Stimulated activated CD4-positive, alpha-beta T cell treated with anti-CD3 and anti-CD28 coated beads, TNF-alpha, amount 100 ng/mL, for 1 hour (primary cell): ENCODE measurements at regions not wholly inside any gene's neighbourhood (a gene's known extent, or its start where the extent isn't known, plus 50 kb on each side); places are given as distances from the start of the nearest gene placed in this dataset.
"Not testable (repeated sequence)": the region's sequence is repeated elsewhere in the genome, so short reads cannot be mapped to it uniquely, and the experiment has no call there.

ENCODE experiments used
- DNase-seq, 3 donors: peaks; one replicate each; pipeline ENCODE4 v3.0.0-alpha.2; 2020; ENCODE audit warnings: low read depth in 3 of 3, low spot score in 1 of 3

DNA sequence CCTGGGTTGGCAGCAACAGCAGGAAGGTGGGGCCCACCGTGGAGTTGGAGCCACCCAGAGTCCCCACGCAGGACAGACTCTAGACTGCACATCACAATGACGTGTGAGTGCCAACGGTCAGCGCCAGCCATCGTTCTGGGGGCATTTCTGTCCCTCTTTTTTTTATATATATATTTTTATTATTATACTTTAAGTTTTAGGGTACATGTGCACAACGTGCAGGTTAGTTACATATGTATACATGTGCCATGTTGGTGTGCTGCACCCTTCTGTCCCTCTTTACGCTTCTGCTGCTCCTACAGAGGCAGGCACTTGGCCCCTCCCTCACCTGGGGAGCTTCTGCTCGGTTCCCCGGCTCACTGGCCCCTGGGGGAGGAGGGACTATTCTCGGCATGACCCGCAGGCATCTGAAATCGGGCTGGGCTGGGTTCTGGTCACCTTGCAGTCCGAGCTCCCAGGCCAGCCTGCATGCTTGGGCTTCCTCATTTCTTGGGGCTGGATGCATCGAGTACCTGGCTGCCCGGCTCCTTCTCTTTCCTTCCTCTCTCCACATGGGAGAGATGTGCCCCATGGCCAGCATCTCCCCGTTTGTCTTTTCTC, 787.4 kb downstream of the TBC1D22A start:
- DNase-seq, result no peak

DNA sequence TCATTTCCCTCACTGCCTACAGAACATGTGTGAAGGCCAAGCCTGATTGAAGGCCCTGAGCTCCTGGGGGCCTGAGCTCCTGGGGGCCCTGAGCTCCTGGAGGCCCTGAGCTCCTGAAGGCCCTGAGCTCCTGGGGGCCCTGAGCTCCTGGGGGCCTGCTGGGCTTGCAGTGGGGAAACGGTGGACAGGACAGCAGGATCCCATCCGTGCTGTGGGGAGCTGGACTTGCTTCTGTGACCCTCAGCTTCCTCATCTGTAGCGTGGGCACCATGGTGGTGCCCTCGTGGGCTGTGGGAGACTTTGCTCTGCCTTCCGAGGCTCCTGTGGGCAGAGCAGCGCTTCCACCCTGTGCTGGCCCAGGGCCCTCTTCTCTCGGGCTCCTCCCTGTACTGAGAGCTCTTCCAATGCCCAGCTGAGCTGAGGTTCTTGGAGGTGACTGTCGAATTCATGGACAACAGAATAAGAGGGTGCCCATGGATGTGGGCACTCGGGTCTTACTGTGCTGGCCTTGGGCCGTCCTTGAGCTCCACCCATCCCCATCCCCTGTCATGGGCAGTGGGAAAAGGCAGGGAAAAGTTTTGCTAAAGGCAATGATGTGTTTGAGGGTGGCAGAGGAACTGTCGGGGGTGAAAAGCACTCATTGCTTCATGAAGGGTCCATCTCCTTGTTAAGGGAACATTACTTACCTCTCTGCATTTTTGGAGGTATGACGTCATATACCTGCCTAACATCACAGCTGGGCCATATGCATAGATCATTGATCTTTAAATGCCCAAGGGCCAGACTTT, 786.7 kb downstream of the TBC1D22A start:
- DNase-seq, result no peak

DNA sequence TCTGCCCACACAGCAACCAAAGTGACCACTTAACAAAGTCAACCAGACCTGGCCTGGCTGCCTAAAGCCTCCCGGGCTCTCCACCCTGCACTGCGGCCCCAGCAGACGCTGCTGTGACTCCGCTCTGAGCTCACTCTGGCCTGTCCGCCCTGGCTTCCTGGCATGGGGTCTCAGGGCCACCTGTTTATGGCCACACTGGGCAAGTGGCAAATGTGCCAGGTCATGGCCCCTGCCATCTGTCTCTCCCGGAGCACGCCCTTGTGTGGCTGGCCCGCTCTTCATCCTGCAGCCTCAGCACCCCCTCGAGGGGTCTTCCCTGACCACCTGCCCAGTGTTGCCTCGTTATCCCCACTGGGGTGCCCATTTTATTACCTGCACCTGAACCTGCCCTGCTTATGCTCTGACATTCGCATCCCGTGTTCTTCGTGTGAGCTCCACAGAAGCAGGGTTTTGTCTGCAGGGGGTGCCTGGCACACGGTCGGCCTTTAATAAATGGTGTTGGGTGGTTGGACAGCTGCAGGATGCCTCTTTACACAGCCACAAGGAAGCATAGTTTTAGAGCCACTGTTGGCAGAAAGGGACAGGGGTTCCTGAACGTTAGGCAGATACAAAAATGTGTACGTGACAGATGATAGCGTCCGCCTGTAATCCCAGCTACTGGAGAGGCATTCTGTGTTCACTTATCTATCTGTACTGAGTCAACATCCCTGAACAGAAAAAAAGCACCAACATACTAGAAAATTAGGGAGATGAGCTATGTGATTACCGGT, 785.6 kb downstream of the TBC1D22A start:
- no peak for DNase-seq

DNA sequence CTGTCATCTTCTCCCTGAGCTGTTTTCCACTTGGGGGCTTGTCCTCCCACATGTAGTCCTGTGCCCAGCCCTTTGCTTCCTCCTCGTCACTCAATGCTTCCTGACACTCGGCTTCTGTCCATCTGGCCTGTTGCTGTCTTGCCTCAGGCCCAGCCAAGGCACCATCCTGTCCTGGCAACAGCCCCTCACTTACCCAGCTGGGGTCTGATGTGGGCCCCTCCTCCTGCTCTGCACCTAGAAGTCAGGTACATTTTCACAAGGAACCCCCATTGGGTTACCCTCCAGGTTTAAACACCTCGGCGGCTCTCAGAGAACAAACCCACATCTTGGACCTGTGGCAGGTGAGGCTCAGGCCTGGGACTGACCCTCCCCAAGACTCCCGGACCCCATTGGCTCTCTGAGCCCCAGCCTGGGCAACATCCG, 784.8 kb downstream of the TBC1D22A start:
- no peak for DNase-seq

DNA sequence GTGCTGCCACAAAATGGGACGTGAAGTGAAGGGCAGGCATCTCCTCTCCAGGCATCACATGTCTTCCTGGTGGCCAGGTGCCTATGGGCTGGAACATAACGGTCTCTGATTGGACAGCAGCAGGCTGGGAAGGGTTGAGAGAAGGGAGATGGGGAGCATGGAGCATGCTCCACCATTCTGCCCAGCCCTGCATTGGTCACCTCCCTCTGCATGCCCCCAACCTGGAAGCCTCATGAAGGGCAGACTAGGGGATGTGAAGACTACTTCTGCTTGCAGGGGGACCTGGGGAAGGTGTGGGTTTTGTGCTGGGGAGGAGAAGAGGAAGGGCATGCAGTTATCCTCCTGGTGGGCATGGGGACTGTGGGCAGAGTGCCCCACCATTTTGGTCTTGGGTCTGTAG, 782.2 kb downstream of the TBC1D22A start:
- DNase-seq, result no peak

DNA sequence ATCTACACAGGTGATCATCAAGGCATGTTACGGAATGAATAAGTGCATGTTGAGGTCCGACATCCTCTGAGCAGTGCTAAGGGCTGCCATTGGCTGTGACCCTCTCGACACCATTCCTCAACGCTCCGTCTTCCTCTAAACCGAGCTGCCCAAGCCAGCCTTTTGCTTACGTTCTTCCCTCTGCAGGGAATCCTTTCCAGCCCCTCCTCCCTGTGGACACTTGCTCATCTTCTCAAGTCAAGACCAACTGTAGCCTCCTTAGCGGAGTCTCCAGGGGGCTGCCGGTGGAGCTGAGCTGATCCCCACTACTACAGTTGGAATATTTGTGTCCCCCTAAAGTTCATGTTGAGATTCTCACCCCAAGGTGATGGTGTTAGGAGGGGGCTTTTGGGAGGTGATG, 781.0 kb downstream of the TBC1D22A start:
- DNase-seq, result no peak

DNA sequence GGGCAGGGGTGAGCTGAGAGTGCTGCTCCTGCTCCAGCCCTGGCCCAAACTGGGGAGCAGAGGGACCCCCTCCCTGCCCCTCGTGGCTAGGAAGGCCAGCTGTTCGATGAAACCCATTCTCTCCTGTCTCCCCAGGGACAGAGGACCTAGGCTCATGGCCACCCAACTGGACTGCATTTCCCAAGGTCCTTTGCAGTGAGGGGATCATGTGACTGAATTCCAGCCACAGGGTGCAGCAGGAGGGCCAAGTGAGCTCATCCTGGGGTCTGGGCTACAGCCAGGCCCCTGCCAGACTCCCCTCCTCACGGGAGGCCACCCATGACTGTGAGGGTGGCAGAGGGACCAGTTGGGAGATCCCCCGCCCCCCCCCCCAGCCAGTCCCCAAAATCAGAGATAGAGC, 777.6 kb downstream of the TBC1D22A start:
- DNase-seq, result no peak

DNA sequence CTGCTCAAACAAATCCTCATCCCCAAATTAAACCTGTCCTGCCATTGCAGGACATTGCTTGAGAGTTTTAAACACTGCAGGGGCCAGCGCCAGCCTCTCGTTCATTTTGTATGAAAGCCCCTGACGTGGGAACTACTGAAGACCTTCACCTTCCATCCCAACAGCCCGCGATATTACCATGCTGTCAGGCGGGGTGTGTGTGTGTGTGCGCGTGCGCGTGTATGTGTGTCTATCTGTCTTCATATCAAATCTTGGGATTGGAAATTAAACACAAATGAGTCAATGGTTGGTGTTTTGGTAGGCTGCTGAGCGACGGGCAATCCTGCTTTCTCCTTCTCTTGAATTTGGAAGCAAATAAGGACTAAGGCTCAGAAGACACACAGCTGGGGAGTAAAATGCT, 776.9 kb downstream of the TBC1D22A start:
- DNase-seq, result no peak

DNA sequence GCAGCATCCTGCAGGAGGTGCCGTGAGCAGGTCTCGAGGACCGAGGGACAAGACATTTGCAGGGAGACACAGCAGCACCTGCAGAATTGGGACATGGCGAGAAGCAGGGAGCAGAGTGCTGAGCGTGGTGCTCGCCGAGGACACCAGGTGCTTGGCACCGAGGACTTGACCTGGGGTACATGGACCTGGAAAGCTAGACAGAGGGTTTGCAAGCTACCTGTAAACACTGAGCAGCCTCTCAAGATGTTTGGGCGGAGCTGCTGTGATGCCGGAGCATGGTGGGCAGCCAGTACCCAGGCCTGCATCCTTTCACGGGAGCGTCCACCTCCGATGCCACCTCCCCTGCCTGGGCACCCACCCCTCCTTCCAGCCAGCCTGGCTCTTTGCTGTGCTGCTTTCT, 773.2 kb downstream of the TBC1D22A start:
- no peak for DNase-seq

DNA sequence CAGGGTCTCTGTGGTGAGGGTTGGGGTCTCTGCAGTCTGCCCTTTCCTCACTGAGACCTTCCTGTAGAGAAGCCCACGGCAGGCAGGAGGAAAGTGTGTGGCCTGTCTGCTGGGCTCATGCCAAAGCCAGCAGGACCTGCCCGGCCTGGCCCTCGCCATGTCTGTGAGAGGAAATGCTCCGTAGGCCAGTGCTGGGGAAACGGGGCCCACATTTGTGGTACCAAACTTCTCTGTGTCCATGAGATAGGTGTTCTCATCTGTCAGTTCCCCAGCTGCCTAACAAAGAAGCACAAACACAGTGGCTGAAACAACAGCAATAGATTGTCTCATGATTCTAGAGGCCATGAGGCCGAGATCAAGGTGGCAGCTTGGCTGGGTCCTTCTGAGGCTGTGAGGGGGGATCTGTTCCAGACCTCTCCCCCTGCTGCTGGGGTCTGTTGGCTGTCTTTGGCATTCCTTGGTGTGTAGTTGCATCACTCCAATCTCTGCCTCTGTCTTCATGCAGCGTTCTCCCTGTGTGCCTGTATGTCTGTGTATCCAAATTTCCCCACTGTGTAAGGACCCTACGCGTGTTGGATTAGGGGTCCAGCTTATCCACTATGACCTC, 772.5 kb downstream of the TBC1D22A start:
- DNase-seq, result no peak

DNA sequence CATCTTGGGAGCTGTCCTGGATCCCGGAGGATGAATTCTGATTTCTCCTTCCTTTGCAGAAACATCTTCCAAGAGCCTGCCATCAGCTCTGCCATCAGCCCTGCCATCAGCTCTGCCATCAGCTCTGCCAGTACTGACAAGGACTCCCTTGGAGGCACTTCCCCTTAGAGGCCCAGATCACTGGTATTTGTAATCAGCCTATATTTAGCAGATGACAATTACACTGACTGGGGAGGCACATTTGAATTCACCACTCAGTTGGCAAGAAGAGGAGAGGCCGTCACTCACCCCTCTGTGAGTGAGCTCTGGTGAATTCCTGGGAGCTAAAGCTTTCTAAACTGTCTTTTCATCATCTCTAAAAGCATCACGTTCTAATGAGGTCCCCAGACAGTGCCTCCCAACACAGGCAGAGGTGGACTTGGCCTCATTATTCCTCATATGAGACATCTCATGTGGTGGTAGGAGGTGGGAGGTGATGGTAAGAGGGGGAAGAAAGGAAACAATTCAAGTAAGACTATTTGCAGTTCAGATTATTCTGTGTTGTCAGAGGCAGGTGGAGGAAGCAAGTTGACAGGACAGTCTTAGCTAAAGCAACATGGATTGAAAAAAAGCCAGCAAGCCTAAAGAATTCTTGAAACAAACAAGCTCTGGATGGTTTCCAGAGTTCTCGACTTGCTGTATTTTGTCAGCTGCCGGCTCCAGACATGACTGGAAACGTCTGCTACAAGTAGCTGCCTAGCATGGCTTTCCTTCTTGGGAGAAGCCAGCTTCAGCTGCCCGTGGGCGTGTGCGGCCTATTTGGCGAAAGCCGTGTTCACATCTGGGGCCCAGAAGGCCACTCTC, 771.7 kb downstream of the TBC1D22A start:
- DNase-seq, result no peak

DNA sequence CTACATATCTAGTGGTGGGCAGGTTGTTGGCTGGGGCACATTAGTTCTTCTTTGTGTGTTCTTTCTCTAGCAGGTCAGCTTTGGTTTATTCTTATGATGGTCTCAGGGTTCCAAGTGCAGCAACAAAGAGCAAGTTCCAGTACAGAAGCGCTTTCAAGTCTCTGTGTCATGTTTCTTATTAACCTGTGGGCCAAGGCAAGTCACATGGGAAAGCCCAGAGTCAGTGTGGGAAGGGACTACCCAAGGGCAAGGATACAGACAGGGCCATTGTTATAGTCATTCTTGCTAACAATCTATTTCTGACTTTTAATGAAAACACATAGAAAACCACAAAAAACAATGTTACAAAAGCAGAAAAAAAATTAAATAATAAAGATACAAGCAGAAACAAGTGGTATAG, 754.6 kb downstream of the TBC1D22A start:
- DNase-seq, result no peak

DNA sequence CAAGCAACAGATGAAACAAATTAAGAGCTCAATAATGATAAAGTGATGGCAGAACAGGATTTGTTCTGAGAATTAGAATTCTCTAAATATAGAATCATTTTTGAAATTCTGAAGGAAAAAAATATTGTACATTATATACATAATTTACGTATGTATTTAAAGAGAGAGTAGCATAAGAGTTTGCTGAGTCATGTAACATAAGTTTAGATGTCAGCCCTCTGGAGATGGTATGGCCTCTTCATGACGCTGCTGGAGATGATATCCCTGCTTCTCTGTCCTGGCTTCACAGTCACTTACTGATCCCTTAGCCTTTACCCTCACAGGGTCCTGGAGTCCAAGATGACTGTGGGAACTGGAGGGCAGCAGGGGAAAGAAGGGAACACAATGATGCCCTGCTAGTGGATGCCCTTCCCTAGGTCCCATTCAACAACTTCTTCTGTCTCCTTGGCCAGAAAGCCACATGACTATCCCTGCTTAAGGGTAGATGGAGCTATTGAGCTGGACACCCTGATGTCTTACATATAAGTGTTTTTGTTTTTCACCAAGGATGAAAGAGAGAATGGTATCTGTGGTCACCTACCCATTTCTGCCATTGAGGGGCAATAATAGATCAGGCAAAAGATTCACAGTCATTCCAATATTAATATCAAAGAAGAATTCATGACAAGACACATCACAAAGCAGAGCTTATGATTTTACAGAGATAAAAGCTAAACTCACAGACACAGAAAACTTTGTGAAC, 753.1 kb downstream of the TBC1D22A start:
- DNase-seq, result no peak

DNA sequence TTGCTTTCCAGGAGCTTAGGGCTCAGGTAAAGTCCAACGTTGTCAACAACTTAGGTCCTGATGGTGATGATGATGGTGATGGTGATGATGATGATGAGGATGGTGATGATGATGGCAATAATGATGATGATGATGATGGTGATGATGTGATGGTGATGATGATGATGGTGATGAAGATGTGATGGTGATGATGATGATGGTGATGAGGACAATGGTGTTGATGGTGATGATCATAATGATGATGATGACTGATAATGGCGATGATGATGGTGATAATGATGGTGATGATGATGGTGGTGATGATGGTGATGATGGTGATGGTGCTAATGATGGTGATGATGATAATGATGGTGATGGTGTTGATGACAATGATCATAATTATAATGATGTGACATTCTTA, 750.2 kb downstream of the TBC1D22A start:
- DNase-seq, result no peak

DNA sequence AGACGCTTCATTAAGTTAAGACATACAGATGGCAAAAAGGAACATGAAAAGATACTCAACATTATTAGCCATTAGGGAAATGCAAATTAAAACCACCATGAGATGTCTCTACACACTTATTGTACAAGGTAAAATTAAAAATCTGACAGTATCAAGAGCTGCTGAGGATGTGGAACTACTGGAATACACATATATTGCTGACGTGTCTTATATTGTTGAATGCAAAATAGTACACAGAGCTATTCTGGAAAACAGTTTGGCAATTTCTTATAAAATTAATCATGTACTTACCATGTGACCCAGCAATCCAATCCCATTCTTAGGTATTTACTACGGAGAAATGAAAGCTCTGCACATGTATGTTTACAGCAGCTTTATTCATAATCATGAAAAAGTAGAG, 742.5 kb downstream of the TBC1D22A start:
- no peak for DNase-seq

DNA sequence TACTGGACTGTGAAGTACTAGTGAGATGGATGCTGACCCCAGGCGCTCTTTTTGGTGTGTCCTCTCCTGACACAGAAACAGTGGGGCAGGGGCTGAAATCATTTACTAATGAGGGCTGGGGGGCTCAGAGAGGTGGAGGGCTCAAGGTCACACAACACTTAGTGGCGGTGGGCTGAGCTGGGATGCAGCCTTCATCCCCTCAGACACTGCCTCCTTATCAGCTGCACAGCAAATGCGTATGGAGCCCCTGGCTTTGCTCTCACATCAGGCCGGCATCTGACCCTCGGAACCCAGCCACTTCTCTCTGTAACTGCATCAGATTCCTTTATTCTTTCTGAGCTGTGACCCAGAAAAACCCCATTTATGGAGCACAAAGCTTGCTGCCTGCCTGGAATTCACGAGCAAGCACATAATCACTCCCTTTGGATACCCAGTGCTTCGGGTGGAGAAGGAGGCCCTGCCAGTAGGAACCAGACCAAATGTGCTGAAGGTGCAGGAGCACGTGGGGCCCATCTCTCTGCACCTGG, 736.6 kb downstream of the TBC1D22A start:
- DNase-seq, result no peak

DNA sequence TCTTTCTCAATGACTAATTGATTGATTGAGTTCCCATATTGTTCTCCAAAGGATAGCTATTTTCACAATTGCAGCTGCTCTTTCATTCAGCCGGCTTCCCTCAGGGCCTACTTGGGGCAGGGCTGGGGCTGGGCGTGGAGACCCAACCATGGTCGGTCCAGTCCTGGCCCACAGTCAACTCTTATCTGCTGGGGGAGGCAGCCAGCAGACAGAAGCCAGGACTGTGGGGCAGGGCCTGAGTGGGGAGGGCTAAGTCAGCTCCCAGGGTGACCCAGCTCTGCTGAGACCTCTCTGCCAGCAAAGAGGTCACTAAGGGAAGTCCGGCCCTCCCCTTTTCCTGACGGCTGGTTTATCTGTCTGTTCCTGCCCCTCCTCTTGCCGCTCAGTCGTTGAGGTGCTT, 735.2 kb downstream of the TBC1D22A start:
- DNase-seq, result no peak

DNA sequence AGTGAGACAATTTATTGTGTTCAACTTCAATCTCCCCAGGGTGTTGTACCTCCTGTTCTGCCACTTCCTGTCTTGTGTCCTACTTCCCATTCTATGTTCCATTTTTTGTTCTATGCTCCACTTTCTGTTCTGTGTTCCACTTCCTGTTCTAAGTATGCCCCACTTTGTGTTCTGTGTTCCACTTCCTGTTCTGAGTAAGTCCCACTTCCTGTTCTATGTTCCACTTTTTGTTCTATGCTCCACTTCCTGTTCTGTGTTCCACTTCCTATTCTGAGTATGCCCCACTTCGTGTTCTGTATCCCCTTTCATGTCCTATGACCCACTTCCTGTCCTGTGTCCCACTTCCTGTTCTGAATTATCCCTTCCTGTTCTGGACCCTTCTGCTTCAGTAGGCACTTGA, 732.7 kb downstream of the TBC1D22A start:
- DNase-seq, result no peak

DNA sequence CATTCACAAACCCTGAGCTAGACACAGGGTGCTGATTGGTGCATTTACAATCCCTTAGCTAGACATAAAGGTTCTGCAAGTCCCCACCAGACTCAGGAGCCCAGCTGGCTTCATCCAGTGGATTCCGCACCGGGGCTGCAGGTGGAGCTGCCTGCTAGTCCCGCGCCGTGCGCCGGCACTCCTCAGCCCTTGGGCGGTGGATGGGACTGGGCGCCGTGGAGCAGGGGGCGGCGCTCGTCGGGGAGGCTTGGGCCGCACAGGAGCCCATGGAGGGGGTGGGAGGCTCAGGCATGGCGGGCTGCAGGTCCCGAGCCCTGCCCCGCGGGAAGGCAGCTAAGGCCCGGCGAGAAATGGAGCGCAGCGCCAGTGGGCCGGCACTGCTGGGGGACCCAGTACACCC, 725.7 kb downstream of the TBC1D22A start:
- DNase-seq, result not testable (repeated sequence)
